H7 (cell line): ENCODE measurements at regions not wholly inside any gene's neighbourhood (a gene's known extent, or its start where the extent isn't known, plus 50 kb on each side); places are given as distances from the start of the nearest gene placed in this dataset.
"Not testable (repeated sequence)": the region's sequence is repeated elsewhere in the genome, so short reads cannot be mapped to it uniquely, and the experiment has no call there.

Source experiments
- DNase-seq: peaks from one replicate; pipeline ENCODE4 v3.0.0; 2012
- H3K27me3 ChIP-seq: 2 replicates; pipeline ENCODE4 v1.6.0; 2011; ENCODE audit warnings: mild to moderate bottlenecking, low read length; ENCODE audit not compliant: control insufficient read depth, insufficient read depth
- H3K36me3 ChIP-seq: replicated peaks from 2 replicates; pipeline ENCODE4 v1.5.1; 2011; ENCODE audit warnings: low read length; ENCODE audit not compliant: control insufficient read depth, insufficient read depth
- H3K4me3 ChIP-seq: 2 replicates; pipeline ENCODE4 v1.5.1; 2011; ENCODE audit warnings: low read depth, mild to moderate bottlenecking, control low read depth, low read length, moderate library complexity; ENCODE audit not compliant: insufficient read depth

DNA sequence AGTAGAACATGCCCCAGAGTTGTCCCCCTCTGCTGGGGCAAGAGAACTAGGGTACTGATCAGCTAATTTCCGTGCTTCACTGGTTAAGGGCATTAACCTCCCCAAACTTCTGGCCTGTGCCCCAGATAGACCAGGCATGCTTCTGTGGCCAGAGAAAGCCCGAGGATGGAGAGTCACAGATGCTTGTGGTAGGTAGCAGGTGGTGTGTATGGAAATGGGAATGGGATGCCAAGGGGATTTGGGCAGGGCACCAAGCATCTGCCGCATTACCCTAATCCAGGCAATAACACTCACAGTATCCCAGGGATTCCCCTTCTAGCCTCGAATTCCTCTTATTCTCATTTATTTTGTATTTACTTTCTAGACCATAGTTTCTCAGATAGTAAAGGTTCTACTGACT, 124.8 kb upstream of the KLF12 start:
- Histone ChIP-seq H3K36me3 (no peaks in the 10 kb centered on the region), H3K27me3 (no peaks in the 10 kb centered on the region), H3K4me3 (no peak overlapping the region)
- no peak for DNase-seq

DNA sequence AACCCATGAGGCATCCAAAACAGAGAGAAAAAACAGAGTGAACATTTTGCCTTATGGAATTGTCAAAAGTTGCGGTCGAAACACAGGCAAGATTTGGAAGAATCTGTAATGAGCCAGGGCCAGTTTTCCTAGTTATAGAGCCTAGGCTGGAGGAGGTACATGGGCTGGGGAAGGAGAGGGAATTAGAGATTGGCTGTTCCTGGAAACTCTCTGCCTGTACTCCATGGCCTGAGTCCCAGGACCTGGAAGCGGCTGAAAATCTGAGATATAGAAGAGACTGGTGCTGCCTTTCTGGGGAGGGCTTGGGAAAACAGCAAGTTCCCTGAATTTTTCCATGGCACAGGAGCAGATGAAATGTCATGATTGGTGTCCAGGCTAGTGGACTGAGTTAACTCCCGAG, 122.8 kb upstream of the KLF12 start:
- Histone ChIP-seq H3K36me3 (no peaks in the 10 kb centered on the region), H3K27me3 (no peaks in the 10 kb centered on the region), H3K4me3 (no peak overlapping the region)
- no peak for DNase-seq

DNA sequence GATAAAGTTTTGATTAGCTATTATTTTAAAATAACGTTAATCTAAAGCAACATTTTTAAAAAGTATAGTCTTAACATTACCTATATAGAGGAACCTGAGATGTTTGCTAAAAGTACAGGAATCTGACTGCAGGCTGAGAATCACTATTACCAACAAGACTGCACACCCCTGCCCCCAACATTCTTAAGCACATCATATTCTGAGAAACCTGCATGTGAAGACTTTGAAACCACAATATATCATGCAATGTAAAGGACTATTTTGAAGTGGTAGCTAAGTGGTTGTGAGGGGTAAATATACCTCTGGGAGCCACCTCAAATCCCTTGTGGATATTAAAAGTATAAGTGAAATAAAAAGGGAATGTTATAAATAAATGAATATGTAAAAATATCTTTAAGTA, 119.0 kb upstream of the KLF12 start:
- Histone ChIP-seq H3K36me3 (no peaks in the 10 kb centered on the region), H3K4me3 (no peak overlapping the region), H3K27me3 (no peaks in the 10 kb centered on the region)
- DNase-seq = no peak

DNA sequence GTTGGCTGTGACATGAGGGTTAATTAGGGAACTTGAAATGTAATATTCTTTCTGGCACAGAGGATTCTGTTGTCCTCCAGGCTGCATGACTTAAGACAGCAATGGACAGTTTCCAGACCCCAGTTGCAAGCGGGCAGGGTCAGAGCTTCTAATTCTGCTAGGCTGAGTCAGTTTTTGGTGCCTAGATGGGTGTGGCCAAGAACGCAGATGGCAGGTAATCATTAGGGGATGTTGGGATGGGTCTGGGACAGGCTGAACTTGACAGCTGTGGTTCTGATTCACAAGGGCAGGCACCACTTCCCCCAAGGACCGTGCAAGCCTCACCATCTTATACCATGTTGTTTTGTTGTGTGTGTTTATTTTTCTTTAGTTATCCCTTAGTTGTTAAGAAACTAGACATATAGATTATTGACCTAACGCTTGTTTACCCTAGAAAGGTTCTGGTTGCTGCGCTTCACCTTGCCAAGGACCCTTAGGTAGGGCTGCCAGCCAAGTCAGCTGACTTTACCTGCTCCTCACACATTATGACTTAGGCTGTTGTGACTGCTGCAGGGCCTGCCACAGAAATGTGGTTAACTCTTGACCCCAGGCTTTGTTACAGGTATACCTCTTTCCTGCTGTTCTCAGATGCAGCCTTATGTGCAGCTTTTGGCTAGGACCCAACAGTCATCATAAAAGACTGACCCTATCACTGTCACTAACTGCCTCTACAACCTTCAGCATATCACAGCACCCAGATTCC, 117.7 kb upstream of the KLF12 start:
- no peaks in the 10 kb centered on the region for H3K27me3 ChIP-seq
- no peaks in the 10 kb centered on the region for H3K36me3 ChIP-seq
- no peak for DNase-seq
- H3K4me3 ChIP-seq = no peak overlapping the region

DNA sequence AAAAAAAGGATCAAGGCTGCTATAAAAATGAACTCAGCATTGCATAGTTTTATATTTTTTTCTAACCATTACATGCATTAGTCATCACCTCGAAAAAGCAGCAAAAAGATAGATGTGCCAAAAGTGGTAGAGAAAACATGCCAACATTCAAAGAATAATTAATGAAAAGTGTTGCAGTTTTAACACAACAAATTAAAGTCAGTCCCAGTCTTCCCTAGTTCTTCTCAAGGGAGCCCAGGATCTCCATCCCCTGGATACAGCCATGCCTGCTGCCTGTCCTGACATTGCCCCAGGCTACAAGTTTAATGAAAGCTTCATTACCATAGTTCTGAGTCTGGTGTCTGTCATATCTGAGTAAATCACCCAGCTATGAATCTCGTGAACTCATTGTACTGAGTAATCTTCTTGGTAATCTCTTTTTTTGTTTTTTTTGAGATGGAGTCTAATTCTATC, 116.6 kb upstream of the KLF12 start:
- Histone ChIP-seq H3K27me3 (no peaks in the 10 kb centered on the region), H3K36me3 (no peaks in the 10 kb centered on the region), H3K4me3 (no peak overlapping the region)
- no peak for DNase-seq

- Histone ChIP-seq H3K36me3 (no peaks in the 10 kb centered on the region), H3K27me3 (no peaks in the 10 kb centered on the region), H3K4me3 (no peak overlapping the region)
- no peak for DNase-seq
These were observed 114.3 kb upstream of the KLF12 start for GRCh38 chr13:74248477-74248876.

DNA sequence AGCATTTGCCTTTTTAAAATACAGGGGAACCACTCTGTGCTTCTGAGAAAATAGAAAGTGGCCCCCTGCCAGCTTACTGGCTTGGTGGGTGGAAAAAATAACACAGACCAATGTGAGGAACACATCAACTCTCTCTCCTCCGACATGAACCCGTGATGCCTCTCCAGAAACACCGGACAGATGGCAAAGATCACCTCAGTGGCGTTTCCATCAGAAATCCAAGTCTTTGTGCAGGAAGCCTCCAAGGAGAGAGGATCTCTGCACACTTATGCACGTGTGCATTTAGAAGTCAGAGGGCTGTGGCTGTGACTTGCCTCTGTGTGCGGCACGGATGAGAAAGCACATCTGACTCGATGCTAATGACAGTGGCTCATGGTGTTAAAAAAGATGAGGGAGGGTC, 112.3 kb upstream of the KLF12 start:
- DNase-seq = no peak
- no peak overlapping the region for H3K4me3 ChIP-seq
- no peaks in the 10 kb centered on the region for H3K27me3 ChIP-seq
- no peaks in the 10 kb centered on the region for H3K36me3 ChIP-seq

GRCh38 chr13:74243637-74244526, 109.7 kb upstream of the KLF12 start:
- Histone ChIP-seq H3K36me3 (no peaks in the 10 kb centered on the region), H3K27me3 (no peaks in the 10 kb centered on the region), H3K4me3 (no peak overlapping the region)
- DNase-seq = no peak

DNA sequence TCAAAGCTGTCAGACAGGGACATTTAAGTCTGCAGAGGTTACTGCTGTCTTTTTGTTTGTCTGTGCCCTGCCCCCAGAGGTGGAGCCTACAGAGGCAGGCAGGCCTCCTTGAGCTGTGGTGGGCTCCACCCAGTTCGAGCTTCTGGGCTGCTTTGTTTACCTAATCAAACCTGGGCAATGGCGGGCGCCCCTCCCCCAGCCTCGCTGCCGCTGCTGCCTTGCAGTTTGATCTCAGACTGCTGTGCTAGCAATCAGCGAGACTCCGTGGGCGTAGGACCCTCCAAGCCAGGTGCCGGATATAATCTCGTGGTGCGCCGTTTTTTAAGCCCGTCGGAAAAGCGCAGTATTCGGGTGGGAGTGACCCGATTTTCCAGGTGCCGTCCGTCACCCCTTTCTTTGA, 107.1 kb upstream of the KLF12 start:
- DNase-seq, H3K36me3 ChIP-seq, H3K27me3 ChIP-seq, H3K4me3 ChIP-seq: not testable (repeated sequence)

GRCh38 chr13:74230984-74231501, 96.8 kb upstream of the KLF12 start:
- Histone ChIP-seq H3K36me3 (no peaks in the 10 kb centered on the region), H3K4me3 (no peak overlapping the region), H3K27me3 (no peaks in the 10 kb centered on the region)
- DNase-seq = no peak

GRCh38 chr13:74229242-74229641, 95.0 kb upstream of the KLF12 start:
- H3K36me3 ChIP-seq = no peaks in the 10 kb centered on the region
- DNase-seq = no peak
- no peak overlapping the region for H3K4me3 ChIP-seq
- no peaks in the 10 kb centered on the region for H3K27me3 ChIP-seq

GRCh38 chr13:74227476-74228158, 93.4 kb upstream of the KLF12 start:
- Histone ChIP-seq H3K4me3 (no peak overlapping the region), H3K36me3 (no peaks in the 10 kb centered on the region), H3K27me3 (no peaks in the 10 kb centered on the region)
- DNase-seq = no peak

DNA sequence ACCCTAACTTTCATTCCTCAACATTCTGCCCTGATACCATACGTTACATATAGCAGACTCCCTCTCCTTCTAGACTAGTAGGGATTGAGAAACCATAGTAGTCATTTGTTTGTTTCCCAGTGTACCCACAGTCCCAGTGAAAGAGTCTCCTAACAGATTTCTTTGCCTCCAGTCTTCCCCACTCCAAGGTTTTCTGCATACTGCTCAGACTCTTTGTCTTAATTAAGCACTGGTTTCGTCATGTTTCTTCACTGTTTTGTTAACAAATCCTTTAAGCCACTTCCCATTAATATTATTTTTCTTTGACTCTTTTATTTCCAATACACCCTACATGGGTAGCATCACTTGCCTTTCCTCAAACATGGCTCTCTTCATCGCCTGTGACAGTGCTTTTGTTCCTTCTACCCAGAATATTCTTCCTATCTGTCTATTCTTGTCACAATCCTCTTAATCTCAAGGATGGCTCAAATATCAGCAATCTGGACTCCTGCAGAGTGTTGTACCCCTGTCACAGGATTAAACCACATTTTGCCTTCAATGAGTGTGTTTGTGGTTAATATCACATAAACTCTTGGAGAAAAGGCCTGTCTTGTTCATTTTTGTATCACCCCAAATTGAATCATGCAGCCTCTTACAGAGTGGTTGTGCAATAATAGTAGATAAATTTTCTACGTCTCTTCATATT, 92.7 kb upstream of the KLF12 start:
- no peak for DNase-seq
- Histone ChIP-seq H3K36me3 (no peaks in the 10 kb centered on the region), H3K4me3 (no peak overlapping the region), H3K27me3 (no peaks in the 10 kb centered on the region)

- no peaks in the 10 kb centered on the region for H3K27me3 ChIP-seq
- DNase-seq = no peak
- no peaks in the 10 kb centered on the region for H3K36me3 ChIP-seq
- no peak overlapping the region for H3K4me3 ChIP-seq
These were observed 87.5 kb upstream of the KLF12 start for GRCh38 chr13:74221752-74222151.
